GM19438 (cell line): ENCODE measurements at regions not wholly inside any gene's neighbourhood (a gene's known extent, or its start where the extent isn't known, plus 50 kb on each side); places are given as distances from the start of the nearest gene placed in this dataset.
"Not testable (repeated sequence)": the region's sequence is repeated elsewhere in the genome, so short reads cannot be mapped to it uniquely, and the experiment has no call there.

ENCODE experiments used
- ATAC-seq: cut with Tn5 transposase; IDR thresholded peaks from one replicate; pipeline ENCODE4 v1.9.1; 2021; ENCODE audit warnings: low read depth; ENCODE audit not compliant: unreplicated experiment

GRCh38 chr12:124675881-124676713 is 108.7 kb upstream of the NCOR2 start:
- ATAC-seq: no peak

- ATAC-seq: no peak
Measured at GRCh38 chr12:124674937-124675336, 107.5 kb upstream of the NCOR2 start.

- no peak for ATAC-seq
Measured at GRCh38 chr12:124673801-124674617, 106.6 kb upstream of the NCOR2 start.

GRCh38 chr12:124669271-124669721 is 101.9 kb upstream of the NCOR2 start:
- not testable (repeated sequence) for ATAC-seq

- ATAC-seq: no peak
Measured at GRCh38 chr12:124668602-124669001, 101.2 kb upstream of the NCOR2 start.

GRCh38 chr12:124667506-124668326 is 100.3 kb upstream of the NCOR2 start:
- ATAC-seq: no peak

- ATAC-seq: no peak
Measured at GRCh38 chr12:124666722-124667259, 99.4 kb upstream of the NCOR2 start.

GRCh38 chr12:124665511-124665910 is 98.1 kb upstream of the NCOR2 start:
- ATAC-seq: no peak

GRCh38 chr12:124664395-124665111 is 97.1 kb upstream of the NCOR2 start:
- ATAC-seq: no peak

- no peak for ATAC-seq
Measured at GRCh38 chr12:124663771-124664366, 96.5 kb upstream of the NCOR2 start.

GRCh38 chr12:124663206-124663605 is 95.8 kb upstream of the NCOR2 start:
- ATAC-seq: no peak

- ATAC-seq: no peak
Measured at GRCh38 chr12:124661341-124661740, 93.9 kb upstream of the NCOR2 start.

- no peak for ATAC-seq
Measured at GRCh38 chr12:124660851-124661250, 93.4 kb upstream of the NCOR2 start.

GRCh38 chr12:124658806-124659402 is 91.5 kb upstream of the NCOR2 start:
- ATAC-seq: no peak

GRCh38 chr12:124658302-124658701 is 90.9 kb upstream of the NCOR2 start:
- no peak for ATAC-seq

GRCh38 chr12:124656947-124657434 is 89.6 kb upstream of the NCOR2 start:
- ATAC-seq: no peak

- no peak for ATAC-seq
Measured at GRCh38 chr12:124655698-124656516, 88.5 kb upstream of the NCOR2 start.

- no peak for ATAC-seq
Measured at GRCh38 chr12:124655048-124655697, 87.8 kb upstream of the NCOR2 start.
